NCI-H226 (cell line): ENCODE measurements at regions not wholly inside any gene's neighbourhood (a gene's known extent, or its start where the extent isn't known, plus 50 kb on each side); places are given as distances from the start of the nearest gene placed in this dataset.

Source experiments
- DNase-seq: peaks from one replicate; pipeline ENCODE4 v3.0.0-alpha.2; 2015

- DNase-seq: no peak
Measured at GRCh38 chr21:43347461-43348169, 79.3 kb downstream of the SIK1 start.

GRCh38 chr21:43346551-43346950 is 80.4 kb downstream of the SIK1 start:
- DNase-seq: no peak

GRCh38 chr21:43345746-43346409 is 81.1 kb downstream of the SIK1 start:
- DNase-seq: peak; percentile 61

- DNase-seq: no peak
Measured at GRCh38 chr21:43345046-43345745, 81.7 kb downstream of the SIK1 start.

- no peak for DNase-seq
Measured at GRCh38 chr21:43343992-43344886, 82.7 kb downstream of the SIK1 start.

GRCh38 chr21:43343095-43343991 is 83.6 kb downstream of the SIK1 start:
- DNase-seq: no peak

GRCh38 chr21:43342301-43342881 is 84.5 kb downstream of the SIK1 start:
- DNase-seq: no peak

GRCh38 chr21:43341378-43342161 is 85.4 kb downstream of the SIK1 start:
- no peak for DNase-seq

GRCh38 chr21:43340491-43341377 is 86.2 kb downstream of the SIK1 start:
- DNase-seq: peak; percentile 90

- no peak for DNase-seq
Measured at GRCh38 chr21:43339668-43340067, 87.3 kb downstream of the SIK1 start.

GRCh38 chr21:43338951-43339350 is 88.0 kb downstream of the SIK1 start:
- no peak for DNase-seq

- no peak for DNase-seq
Measured at GRCh38 chr21:43337901-43338655, 88.9 kb downstream of the SIK1 start.

GRCh38 chr21:43335119-43335518 is 91.8 kb downstream of the SIK1 start:
- DNase-seq: no peak

GRCh38 chr21:43334214-43334958 is 92.5 kb downstream of the SIK1 start:
- DNase-seq: no peak

GRCh38 chr21:43333298-43334062 is 93.5 kb downstream of the SIK1 start:
- peak; percentile 96 for DNase-seq

GRCh38 chr21:43332861-43333297 is 94.1 kb downstream of the SIK1 start:
- DNase-seq: no peak
